Esophagus mucosa (tissue), 1 donor: ENCODE measurements at regions not wholly inside any gene's neighbourhood (a gene's known extent, or its start where the extent isn't known, plus 50 kb on each side); places are given as distances from the start of the nearest gene placed in this dataset.
"Not testable (repeated sequence)": the region's sequence is repeated elsewhere in the genome, so short reads cannot be mapped to it uniquely, and the experiment has no call there.

Experiments used
- ATAC-seq: fragments of 200-7000 bp; cut with Tn5 transposase; one replicate; pipeline ENCODE4 v1.9.1; 2020
- donor health status: DM: yes; HTN: yes; CAD: no.

DNA sequence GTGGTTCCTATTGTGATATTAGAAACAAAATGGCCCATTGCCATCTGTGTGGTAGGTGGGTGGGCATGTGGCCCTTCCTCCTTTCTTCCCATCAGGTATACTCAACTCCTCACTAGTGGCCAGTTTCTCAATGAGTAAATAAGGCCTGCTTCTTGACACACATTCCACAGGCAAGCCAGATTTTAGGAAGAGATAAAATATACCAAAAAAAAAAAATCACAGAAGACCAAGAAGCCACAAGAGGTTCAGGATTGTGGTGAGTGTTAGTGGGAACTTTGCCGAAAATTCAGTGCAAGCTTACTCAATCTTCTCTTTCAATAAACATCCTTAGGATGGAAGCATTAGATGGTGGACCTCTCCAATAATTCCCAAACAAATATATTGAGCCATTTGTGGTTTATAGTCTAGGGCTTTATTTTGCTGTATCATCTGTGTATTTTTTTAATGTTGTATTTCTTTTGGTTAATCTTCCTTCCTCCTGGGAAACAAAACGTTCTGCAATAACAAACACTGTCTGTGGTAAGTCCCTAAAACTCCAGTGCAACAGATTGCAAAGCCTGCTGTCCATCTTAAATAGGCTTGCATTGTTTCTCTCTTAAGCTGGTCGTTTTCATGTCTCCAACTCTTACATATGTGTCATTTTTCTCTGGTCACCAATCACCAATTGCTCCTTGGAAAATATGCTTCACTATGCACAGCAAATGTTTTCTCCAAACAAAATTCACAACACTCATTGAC, 289.9 kb upstream of the KITLG start:
- ATAC-seq = no peak

DNA sequence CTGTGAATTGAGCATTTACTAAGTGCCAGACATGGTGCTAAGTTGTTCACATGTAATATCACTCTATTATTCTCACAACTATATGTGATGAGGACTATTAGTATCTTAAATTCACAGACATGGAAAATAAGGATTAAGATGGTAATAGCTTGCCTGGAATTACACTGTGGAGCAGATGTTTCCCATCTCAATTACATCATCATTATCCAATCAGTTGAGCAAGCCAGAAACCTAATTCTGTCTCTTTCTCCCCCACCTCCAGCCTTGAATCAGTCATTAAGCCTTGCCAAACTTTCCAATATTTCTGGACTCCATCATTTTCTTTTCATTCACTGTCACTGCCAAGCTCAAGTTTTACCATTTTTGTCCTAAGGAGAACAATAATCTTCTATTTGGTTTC, 287.8 kb upstream of the KITLG start:
- no peak for ATAC-seq

DNA sequence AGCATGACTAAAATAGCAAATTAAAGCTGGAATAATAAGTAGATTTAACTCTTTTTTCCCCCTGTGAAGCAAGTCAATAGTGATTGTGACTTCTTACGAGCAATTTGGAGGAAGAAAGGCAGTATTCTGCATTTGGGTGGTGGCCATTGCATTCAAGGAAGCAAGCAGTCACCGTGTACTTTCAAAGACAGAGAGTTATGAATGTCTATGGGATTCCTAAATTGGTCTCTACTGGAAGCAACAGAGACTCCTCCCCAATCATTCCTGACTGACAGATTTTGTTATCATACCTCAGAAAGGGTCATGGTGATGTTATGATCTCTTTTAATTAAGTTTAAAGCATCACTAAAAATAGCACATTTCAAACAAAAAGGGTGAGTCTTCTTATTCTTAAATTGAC, 287.2 kb upstream of the KITLG start:
- ATAC-seq = no peak

DNA sequence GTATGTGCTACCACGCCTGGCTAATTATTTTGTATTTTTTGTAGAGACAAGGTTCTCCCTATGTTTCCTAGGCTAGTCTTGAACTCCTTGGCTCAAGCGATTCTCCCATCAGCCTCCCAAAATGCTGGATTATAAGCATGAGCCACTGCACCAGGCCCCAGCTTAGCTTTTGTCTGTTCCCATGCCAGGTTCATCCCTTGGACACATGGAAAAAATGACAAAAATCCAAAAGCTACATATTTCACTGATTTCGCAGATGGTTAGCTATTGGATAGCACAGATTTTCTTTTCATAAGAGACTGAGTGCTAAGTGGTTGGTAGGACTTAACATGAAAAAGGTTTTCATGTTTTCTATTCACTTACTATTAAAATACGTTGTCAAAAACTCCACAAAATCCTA, 286.6 kb upstream of the KITLG start:
- no peak for ATAC-seq

DNA sequence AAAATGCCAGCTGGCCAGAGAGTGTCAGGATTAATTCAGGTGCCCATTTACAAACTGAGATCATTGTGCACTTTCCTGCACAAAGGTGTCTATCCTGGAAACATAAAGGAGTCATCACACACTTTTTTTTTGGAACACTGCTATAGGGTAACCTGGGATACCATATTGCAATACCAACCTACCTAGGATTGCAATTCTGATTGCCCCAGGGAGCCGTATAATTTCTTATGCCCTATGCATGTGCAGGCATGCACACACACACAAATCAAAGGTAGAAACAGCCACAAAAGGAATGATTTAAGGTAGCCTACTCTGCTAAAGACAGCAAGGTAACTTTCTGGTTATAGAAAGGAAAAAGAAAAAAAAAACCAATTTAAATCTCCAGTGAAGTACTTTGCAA, 285.3 kb upstream of the KITLG start:
- peak; percentile 79 for ATAC-seq

DNA sequence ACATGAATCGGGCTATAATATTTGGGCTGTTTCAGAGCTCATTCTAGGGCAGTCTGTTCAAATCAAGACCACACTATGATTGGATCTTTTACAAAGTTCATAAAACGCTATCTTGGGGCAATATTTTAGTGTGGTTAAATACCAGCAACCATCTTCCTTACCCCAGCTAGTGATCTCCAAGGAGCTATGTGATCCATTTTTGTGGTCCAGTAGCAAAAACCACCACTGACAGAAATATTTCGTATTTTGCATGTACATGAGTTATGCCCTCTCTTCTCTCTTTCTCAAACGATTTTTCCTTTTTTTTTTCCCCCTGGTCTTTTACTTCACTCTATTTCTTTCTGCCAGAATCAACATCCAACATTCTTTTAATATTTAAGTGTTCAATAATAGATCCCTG, 280.6 kb upstream of the KITLG start:
- no peak for ATAC-seq

DNA sequence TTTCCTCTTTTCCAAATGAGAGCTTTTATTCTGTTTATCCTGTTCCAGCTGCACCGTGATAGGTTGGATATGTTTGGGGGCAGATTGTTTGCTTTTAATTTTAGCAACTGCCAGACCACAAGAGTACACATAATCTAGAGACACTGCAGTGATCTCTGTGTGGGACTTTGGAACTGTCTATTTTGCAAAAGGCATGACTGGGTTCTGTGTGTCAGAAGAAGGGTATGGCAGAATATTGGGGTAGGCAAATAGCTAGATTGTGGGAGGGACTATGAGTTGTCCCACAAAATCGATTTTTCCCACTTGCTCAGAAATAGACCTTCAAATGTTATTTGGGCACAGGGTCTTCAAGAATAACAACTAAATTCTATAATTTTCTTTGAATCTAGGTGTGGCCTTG, 275.9 kb upstream of the KITLG start:
- no peak for ATAC-seq

DNA sequence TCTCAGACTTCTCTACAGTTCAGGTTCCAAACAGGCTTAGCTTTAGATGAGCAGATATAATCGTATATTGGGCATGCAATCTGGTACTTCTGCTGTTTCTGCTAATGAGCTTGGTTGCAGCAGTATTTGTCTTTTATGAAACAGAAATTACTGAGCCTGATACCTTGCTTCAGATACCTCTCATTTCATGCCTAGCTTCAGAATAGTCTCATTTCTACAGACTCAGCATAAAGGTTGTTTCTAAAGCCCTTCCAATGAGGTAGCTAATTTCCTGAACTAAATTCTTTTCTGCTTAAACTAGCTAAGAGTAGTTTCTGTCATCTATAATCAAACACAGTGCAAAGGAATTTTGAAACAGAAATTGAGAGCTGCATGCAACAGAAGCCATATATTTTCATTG, 275.0 kb upstream of the KITLG start:
- ATAC-seq = no peak

DNA sequence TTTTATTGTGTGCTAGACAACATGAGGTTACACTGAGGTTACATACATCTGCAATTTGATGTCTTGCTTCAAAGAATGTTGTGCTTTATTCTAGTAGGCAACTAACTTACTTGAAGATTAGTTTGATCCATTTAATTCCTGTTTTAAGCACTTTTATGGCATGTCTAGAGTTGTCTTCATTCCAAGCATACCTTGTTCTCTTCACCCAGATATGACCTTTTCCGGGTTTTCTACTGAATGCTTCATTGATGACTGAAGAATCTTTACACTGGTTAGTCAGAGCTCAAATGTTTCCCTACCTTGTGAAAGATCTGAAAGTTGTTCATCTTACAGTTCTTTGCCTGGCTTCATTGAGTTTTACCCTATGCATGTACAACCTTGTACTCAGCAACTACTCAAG, 274.0 kb upstream of the KITLG start:
- peak; percentile 100 for ATAC-seq

DNA sequence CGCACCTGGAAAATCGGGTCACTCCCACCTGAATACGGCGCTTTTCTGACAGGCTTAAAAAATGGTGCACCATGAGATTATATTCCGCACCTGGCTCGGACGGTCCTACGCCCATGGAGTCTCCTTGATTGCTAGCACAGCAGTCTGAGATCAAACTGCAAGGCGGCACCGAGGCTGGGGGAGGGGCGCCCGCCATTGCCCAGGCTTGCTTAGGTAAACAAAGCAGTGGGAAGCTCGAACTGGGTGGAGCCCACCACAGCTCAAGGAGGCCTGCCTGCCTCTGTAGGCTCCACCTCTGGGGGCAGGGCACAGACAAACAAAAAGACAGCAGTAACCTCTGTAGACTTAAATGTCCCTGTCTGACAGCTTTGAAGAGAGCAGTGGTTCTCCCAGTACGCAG, 267.0 kb upstream of the KITLG start:
- ATAC-seq = not testable (repeated sequence)

DNA sequence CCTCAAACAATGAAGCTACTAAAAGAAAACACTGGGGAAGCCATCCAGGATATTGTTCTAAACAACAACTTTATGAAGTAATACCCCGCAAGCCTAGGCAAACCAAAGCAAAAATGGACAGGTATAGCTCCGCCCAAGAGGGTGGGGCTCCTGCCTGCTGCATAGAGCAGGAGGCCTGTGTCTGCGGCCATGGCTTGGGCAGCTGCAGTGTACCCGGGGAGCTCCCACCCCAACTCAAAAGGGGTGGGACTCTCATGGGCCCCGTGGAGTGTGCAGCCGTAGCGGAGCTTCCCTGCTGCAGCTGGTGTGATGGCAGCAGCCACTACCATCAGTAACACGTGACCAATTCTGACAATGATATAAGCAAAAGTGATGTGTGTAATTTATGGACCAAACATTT, 264.2 kb upstream of the KITLG start:
- no peak for ATAC-seq

DNA sequence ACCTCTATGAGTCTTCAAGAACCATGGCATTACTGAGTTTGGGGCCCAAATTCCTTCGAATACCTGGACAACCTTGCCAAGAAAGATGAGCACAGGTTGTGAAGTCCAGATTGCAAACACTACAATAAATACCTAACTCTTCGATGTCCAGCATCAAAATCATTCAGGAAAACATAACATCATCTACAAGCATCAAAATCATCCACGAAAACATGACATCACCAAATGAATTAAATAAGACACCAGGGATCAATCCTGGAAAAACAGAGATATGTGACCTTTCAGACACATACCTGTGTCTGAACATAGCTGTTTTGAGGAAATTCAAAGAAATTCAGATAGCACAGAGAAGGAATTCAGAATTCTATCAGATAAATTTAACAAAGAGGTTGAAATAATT, 262.0 kb upstream of the KITLG start:
- no peak for ATAC-seq

DNA sequence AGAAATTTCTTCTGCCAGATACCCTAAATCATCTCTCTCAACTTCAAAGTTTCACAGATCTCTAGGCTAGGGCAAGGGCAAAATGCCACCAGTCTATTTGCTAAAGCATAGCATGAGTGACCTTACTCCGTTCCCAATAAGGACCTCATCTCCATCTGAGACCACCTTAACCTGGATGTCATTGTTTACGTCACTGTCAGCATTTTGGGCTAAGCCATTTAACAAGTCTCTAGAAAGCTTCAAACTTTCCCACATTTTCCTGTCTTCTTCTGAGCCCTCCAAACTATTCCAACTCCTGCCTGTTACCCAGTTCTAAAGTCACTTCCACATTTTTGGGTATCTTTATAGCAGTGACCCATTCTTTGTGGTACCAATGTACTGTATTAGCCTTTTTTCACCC, 259.2 kb upstream of the KITLG start:
- no peak for ATAC-seq

DNA sequence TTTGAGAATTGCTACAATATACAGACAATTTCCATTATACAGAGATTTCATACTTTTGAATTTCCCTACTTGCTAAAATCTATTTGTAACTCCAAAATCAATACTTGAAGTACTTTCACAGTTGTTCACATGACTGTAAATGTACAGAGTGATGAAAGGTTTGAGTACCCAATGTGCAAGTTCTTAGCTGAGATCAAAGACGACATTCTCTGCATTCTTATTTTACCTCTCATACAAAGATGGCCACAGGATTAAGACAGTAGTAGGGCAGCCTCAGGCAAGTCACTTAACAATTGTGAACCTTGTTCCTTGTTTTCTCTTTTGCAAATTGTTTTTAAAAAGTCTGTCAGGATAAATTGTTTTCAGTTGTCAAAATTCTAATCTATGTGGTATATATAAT, 255.9 kb upstream of the KITLG start:
- peak; percentile 65 for ATAC-seq

DNA sequence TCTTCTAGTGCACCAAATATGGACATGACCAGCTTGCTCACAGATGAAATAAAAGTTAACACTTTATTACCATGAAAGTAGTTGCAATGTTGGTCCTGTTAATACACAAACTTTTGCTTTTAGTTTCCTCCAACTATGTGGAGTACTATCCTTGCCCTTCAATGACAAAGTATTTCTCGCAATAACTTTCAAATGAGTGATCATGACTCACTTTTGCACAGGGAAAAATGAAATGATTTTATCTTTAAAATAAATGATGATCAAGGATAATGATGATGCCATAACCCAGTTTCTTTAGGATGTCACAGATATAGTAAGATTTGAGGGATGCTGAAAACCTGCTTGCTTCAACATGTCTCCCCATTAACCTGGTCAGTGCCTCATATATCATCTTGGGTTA, 254.0 kb upstream of the KITLG start:
- no peak for ATAC-seq

DNA sequence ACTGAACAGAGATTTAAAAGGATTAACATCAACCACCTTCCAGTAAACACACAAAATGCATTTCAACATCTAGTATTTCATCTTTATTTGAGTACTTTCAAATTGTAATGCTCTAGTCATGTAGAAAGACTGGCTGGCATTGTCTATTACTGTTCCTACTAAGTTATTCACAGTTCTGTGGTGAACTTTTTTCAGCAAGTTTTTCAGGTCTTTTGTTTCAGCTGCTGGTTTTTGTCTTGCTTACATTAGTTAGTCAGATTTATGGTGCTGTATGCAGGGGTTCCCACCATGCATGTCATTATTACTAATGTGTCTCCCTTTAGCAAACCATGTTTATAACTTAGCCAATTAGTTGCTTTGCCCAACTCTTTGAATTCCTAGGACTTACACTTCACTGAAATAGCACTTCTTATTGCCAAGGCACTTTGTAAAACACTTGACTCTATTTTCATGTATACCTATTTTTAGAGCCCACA, 253.4 kb upstream of the KITLG start:
- peak; percentile 88 for ATAC-seq

DNA sequence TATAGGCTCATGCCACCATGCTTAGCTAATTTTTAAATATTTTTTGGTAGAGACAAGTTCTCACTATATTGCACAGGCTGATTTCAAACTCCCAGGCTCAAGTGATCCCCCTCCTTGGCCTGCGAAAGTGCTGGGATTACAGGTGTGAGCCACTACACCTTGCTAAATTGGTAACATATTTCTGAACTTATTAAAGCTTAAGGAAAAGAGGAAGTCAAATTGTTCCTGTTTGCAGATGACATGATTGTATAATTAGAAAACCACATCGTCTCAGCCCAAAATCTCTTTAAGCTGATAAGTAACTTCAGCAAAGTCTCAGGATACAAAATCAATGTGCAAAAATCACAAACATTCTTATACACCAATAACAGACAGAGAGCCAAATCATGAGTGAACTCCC, 248.3 kb upstream of the KITLG start:
- ATAC-seq = not testable (repeated sequence)

DNA sequence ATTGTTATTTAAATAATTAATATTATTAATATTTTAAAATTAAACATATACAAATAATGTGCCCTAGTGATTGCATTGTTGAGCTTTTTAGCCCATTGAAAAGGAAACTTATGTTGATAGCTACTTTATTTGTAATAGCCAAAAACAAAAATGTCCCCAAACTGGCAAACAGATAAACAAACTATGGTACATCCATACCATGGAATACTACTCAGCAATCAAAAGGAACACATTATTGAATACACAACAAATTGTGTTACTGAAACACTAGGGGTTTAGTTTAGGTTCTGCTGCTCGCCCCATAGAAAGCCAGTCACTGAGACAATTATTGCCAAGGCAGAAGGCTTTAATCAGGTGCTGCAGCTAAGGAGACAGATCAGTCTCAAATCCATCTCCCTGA, 239.7 kb upstream of the KITLG start:
- no peak for ATAC-seq

DNA sequence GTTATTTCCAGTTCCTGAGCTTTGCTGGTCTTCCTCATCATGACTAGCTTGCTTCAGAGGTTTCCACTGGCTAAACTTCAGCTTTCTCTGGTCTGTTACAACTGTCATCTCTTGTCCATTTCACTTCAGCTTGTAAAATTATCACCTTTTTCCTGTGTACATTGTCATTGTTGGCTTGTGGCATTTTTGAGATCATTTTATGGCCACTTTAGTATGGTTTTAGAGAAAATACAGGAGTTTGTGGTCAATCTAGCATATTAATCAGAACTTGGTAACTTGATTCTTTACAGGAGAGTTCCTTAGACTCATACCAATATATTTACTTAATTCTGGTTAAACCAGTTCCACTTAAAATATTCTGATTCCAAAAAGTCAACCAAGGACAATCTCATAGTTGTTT, 235.9 kb upstream of the KITLG start:
- peak; percentile 37 for ATAC-seq

DNA sequence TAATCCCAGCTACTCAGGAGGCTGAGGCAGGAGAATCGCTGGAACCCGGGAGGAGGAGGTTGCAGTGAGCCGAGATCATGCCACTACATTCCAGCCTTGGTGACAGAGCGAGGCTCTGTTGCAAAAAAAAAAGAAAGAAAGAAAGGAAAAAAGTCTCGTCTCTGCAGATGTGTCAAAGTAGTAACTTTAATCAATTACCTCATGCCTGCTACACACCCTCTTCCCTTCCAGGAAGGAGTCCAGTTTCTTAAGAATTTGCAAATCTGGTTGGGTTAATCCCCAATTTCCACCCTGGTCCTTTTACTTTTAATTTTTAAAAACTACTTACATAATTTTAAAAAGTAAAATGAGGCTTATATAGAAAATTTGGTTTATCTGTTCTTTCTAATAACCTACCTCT, 234.5 kb upstream of the KITLG start:
- ATAC-seq = no peak

DNA sequence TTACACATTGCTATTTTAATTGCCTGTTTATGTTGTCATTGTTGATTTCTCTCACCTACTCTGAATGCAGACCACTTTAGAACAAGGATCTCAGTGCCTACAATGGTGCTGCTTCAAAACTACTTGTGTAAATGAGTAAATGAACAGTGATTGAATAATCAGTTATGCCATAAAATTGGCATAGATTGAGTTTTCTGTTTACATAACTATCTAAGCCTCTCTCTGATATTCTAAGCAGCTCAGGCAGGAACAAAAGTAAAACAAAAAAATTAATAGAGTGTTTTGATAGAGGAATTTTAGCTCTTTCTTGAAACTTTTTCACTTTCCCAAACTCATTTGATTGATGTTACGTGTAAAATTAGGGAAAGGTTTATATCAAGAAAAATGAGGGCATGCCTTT, 232.3 kb upstream of the KITLG start:
- no peak for ATAC-seq

DNA sequence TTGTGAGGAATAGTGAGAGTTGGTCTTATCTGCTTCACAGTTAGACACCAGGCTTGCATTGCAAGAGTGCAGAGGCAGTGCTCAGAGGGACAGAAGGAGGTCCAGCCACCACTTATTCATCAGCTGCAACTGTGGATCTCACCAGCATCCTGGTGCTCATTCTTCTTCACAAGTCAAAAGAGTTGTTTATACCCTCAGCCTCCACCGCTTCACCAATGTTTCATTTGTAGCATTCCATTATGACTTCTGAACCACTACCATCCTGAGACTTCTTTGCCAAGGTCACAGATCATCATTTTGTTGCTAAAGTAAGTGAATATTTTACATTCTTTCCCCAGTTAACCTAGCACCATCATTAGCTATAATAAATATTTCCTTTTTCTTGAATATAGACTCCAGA, 230.5 kb upstream of the KITLG start:
- no peak for ATAC-seq

DNA sequence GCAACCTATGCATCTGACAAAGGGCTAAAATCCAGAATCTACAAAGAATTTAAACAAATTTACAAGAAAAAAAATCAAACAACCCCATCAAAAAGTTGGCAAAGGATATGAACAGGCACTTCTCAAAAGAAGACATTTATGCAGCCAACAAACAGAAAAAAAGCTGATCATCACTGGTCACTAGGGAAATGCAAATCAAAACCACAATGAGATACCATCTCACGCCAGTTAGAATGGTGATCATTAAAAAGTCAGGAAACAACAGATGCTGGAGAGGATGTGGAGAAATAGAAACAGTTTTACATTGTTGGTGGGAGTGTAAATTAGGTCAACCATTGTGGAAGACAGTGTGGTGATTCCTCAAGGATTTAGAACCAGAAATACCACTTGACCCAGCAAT, 229.6 kb upstream of the KITLG start:
- not testable (repeated sequence) for ATAC-seq

DNA sequence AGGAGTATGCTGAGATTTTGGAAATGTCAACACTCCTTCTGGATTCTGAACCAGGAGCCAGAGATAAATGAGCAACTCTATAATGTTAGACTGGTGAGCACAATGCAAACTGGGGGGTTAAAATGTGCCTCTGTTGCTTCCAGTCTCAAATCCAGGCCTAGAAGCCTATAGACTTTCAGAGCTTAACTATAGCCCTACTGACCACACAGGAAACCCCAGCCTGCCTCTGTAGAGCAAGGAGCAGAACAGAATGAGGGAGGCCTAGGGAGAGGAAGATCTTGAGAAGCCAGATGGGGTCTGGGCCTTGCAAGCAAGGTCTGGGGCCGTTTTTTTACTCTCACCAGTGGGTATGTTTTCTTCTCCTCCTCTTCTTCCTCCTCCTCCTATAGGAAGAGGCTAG, 225.4 kb upstream of the KITLG start:
- ATAC-seq = no peak

DNA sequence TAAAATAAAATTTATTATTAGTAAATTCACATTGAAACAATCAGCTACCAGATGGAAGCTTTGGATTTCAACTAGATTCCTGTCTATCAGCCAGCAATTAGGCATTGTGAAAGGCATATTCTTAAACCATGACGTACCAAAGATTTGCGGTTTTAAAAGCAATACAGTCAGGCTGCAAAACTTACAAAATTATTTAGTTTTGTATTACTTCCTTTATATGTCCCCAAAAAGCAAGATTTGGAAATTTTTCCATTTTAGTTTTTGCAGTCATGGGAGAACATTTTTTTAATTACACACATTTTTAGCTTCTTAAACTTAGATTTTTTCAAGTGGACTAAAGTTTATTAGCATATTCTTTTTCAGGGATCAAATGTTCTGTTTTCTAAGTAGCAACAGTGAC, 225.0 kb upstream of the KITLG start:
- no peak for ATAC-seq
